LNCaP clone FGC (cell line): ENCODE measurements at regions not wholly inside any gene's neighbourhood (a gene's known extent, or its start where the extent isn't known, plus 50 kb on each side); places are given as distances from the start of the nearest gene placed in this dataset.

Experiments
- DNase-seq: peaks from one replicate; pipeline ENCODE4 v3.0.0-alpha.2; 2011; ENCODE audit warnings: low read depth
- H3K4me3 ChIP-seq: 2 replicates; pipeline ENCODE4 v1.5.1; 2011; ENCODE audit warnings: mild to moderate bottlenecking, low read depth, low read length, control low read depth
- CTCF ChIP-seq: IDR thresholded peaks from 2 replicates; pipeline ENCODE4 v1.5.1; 2012; ENCODE audit warnings: mild to moderate bottlenecking; ENCODE audit not compliant: control insufficient read depth, insufficient read depth; ENCODE audit errors: extremely low read depth

GRCh38 chr22:27215871-27216270 is 558.5 kb downstream of the MIAT start:
- DNase-seq: no peak
- H3K4me3 ChIP-seq: no peak overlapping the region
- TF ChIP-seq CTCF: no peak

- no peak for DNase-seq
- no peak for TF ChIP-seq CTCF
These were observed 559.1 kb downstream of the MIAT start for GRCh38 chr22:27216444-27216843.

DNA sequence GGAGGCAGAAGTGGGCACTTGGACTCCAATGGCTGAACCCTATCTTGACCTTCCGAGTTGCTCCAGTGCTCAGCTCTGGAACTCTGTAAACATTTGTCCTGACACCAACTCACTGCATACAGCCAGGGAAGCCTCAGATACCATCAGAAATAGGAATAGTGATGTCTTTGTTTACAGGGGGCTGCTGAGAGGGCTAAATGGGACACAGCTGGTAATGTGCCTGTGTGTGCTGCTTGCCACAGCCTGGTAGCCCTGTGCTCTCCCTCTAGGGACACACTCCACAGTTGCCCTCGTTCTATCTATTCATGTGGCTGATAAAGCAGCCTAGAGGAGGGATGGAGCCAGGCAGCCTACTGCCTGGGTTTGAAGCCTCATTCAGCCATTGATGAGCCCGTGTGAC is 559.8 kb downstream of the MIAT start:
- H3K4me3 ChIP-seq: no peak overlapping the region
- TF ChIP-seq CTCF: no peak
- DNase-seq: no peak

More at GRCh38 chr22:27216444-27216843, 559.1 kb downstream of the MIAT start:
- H3K4me3 ChIP-seq: no peak overlapping the region

GRCh38 chr22:27218012-27218920 is 560.9 kb downstream of the MIAT start:
- peak; percentile 8 for DNase-seq
- no peak for TF ChIP-seq CTCF

GRCh38 chr22:27219036-27219435 is 561.6 kb downstream of the MIAT start:
- no peak for TF ChIP-seq CTCF
- no peak overlapping the region for H3K4me3 ChIP-seq
- DNase-seq: no peak

More at GRCh38 chr22:27218012-27218920, 560.9 kb downstream of the MIAT start:
- no peak overlapping the region for H3K4me3 ChIP-seq

- TF ChIP-seq CTCF: no peak
- no peak for DNase-seq
- no peak overlapping the region for H3K4me3 ChIP-seq
These were observed 563.0 kb downstream of the MIAT start for GRCh38 chr22:27220339-27220738.

DNA sequence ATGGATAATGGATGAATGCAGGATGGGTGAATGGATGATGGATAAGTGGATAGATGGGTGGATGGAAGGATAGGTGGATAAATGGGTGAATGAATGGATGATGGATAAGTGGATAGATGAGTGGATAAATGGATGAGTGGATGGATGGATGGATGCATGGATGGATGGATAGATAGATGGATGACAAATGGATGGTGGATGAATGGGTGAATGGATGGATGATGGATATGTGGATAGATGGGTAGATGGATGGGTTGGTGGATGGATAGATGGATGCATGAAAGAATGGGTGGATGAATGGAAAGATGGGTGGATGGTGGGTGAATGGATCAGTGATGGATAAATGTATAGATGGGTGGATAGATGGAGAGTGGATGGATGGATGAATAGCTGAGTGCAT is 564.8 kb downstream of the MIAT start:
- no peak for DNase-seq
- H3K4me3 ChIP-seq: no peak overlapping the region
- TF ChIP-seq CTCF: no peak
